ENCODE measurements at regions not wholly inside any gene's neighbourhood (a gene's known extent, or its start where the extent isn't known, plus 50 kb on each side); places are given as distances from the start of the nearest gene placed in this dataset.

DNA sequence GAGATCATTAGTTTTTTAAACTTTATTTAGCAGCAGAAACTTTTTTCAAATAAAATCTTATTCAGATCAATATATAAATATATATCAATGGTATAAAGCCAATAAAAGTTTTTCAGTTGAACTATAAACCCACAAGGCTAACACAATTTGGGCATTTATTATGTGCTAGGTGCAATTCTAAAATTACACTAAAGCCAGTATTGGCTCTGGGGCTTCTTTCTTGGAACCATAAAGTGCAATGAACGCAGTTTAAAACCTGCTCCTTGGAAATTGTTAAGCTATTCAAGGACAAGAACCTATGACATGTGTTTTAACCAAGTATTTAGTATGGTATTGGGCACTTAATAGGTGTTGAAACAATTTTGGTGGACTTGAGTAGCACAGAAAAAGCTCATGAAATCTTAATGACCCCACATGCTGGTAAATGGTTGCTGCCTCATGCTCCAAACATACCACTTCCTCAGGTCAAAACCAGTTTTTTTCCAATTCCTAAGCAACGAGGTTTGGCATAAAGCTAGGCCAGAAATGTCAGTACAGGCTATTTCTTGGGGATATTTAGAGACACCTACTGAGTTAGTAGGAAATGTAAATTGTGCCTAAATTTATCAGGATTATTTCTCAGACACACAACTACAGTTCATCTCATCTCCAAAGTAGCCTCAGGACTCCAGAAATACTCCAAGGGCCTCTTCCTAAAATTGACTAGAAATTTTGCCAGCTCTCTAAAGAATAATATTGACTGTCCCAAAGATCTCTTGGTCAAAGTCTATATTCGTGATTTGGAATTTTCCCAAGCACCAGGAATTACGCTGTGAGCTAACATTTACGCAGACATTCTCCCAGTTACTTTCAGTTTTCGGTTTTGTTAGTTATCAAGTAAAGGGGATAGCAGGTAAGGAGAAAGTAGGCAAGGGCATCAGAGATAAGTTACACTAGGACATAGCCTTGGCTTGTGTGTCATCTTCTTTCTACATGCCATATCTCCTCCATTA is 90.9 kb upstream of the LGSN start:
- H3K27me3 ChIP-seq: no peaks in the 10 kb centered on the region
- ATAC-seq: peak; percentile 69 to 83 (median 80)
- peak overlapping the region in 2 of 4 donors; percentile 7 to 64 for H3K27ac ChIP-seq
- TF ChIP-seq, protein P1, sequence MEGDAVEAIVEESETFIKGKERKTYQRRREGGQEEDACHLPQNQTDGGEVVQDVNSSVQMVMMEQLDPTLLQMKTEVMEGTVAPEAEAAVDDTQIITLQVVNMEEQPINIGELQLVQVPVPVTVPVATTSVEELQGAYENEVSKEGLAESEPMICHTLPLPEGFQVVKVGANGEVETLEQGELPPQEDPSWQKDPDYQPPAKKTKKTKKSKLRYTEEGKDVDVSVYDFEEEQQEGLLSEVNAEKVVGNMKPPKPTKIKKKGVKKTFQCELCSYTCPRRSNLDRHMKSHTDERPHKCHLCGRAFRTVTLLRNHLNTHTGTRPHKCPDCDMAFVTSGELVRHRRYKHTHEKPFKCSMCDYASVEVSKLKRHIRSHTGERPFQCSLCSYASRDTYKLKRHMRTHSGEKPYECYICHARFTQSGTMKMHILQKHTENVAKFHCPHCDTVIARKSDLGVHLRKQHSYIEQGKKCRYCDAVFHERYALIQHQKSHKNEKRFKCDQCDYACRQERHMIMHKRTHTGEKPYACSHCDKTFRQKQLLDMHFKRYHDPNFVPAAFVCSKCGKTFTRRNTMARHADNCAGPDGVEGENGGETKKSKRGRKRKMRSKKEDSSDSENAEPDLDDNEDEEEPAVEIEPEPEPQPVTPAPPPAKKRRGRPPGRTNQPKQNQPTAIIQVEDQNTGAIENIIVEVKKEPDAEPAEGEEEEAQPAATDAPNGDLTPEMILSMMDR (IDR thresholded peaks at IDR 0.05): no peak
- H3K4me3 ChIP-seq: no peak overlapping the region
- intact Hi-C loops (cut with DNase I): no loop called here
- peaks cover 0 to 6% (median 3%) of the 10 kb centered on the region in 3 donors for H3K4me1 ChIP-seq
- H3K9me3 ChIP-seq: no peaks in the 10 kb centered on the region
- 47 to 49% methylated on average over 6 of the region's 6 CpGs for WGBS, 2 donors
- H3K36me3 ChIP-seq: no peaks in the 10 kb centered on the region
- DNase-seq: no peak
- no peak for FAIRE-seq

DNA sequence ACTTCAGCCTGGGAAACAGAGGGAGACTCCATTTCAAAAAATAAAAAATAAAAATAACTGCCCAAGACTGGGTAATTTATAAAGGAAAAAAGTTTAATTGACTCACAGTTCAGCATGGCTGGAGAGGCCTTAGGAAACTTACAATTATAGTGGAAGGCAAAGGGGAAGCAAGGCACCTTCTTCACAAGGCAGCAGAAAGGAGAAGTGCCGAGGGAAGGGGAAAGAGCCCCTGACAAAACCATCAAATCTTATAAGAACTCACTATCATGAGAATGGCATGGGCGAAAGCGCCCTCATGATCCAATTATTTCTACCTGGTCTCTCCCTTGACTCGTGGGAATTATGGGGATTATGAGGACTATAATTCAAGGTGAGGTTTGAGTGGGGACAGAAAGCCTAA is 95.5 kb upstream of the LGSN start:
- no peak for ATAC-seq
- Histone ChIP-seq H3K36me3 (no peaks in the 10 kb centered on the region), H3K27me3 (no peaks in the 10 kb centered on the region), H3K4me3 (no peak overlapping the region), H3K9me3 (no peaks in the 10 kb centered on the region), H3K4me1 (peaks cover 0 to 3% (median 3%) of the 10 kb centered on the region in 3 donors), H3K27ac (no peak overlapping the region)
- WGBS, 2 donors: 94 to 96% methylated on average over 4 of the region's 4 CpGs
- TF ChIP-seq, protein P1 (IDR thresholded peaks at IDR 0.05): no peak
- DNase-seq: no peak
- FAIRE-seq: no peak
- intact Hi-C loops (cut with DNase I): no loop called here

DNA sequence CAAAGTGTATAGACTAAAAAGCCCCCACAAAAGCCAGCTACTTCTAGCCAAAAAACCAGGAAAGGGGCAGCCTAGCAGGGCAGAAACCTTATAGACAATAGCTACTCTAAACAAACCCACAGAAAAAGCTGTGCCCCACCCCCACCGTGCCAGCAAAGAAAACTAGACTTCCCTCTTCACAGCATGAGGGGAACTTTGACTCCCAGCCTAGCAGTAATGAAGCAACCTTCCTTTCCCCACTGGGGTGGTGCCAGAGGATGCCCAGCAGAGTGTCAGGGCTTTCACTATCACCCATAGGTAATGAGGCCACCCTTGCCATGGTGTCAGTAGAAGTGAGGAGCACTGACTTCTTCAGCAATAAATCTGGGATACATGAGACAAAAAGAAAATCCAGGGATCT is 99.0 kb upstream of the LGSN start:
- WGBS, 2 donors: 32 to 39% methylated on average over 1 of the region's 1 CpG

DNA sequence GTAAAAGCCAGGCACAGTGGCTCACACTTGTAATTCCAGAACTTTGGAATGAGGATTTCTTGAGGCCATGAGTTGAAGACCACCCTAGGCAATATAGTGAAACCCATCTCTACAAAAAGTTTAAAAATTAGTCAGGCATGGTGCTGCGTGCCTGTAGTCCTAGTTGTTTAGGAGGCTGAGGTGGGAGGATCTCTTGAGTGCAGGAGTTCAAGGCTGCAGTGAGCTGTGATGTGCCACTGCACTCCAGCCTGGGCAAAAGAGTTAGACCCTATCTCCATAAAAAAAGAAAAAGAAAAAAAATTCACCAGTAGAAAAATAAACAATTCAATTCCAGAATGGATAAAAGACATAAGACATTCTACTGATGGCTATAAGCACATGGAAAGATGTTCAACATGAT is 104.9 kb upstream of the LGSN start:
- 87 to 95% methylated on average over 1 of the region's 1 CpG for WGBS, 2 donors
- Histone ChIP-seq H3K4me3 (no peak overlapping the region), H3K9me3 (no peaks in the 10 kb centered on the region), H3K27me3 (no peaks in the 10 kb centered on the region), H3K4me1 (peaks cover 0 to 4% (median 0%) of the 10 kb centered on the region in 3 donors), H3K27ac (no peak overlapping the region), H3K36me3 (no peaks in the 10 kb centered on the region)
- intact Hi-C loops (cut with DNase I): no loop called here
- DNase-seq (no peak), ATAC-seq (no peak), FAIRE-seq (no peak)
- TF ChIP-seq, protein P1 (IDR thresholded peaks at IDR 0.05): no peak

More for the DNA sequence above, 99.0 kb upstream of the LGSN start:
- H3K4me1 ChIP-seq: no peaks in the 10 kb centered on the region
- no peak overlapping the region for H3K4me3 ChIP-seq
- DNase-seq (no peak), ATAC-seq (peak in 1 of 4 donors; percentile 58), FAIRE-seq (no peak)
- no peak overlapping the region for H3K27ac ChIP-seq
- no peaks in the 10 kb centered on the region for H3K9me3 ChIP-seq
- intact Hi-C loops (cut with DNase I): no loop called here
- TF ChIP-seq, protein P1 (IDR thresholded peaks at IDR 0.05): no peak
- no peaks in the 10 kb centered on the region for H3K27me3 ChIP-seq
- H3K36me3 ChIP-seq: no peaks in the 10 kb centered on the region

DNA sequence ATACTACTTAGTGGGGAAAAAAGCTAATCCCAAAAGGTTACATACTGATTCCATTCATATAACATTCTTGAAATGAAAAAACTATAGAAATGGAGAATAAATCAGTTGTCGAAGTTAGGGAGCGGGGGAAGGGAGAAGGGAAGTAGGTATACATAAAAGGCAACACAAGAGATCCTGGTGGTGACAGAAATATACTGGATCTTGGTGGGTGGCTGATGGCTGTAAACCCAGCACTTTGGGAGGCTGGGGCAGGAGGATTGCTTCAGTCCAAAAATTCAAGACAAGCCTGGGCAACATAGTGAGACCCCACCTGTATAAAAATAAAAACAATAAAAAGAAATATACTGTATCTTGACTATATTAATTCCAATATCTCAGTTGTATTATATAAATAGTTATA is 105.7 kb upstream of the LGSN start:
- ATAC-seq (no peak), DNase-seq (no peak), FAIRE-seq (no peak)
- TF ChIP-seq, protein P1 (IDR thresholded peaks at IDR 0.05): no peak
- intact Hi-C loops (cut with DNase I): no loop called here
- no peak overlapping the region for H3K4me3 ChIP-seq
- no peaks in the 10 kb centered on the region for H3K27me3 ChIP-seq
- no peaks in the 10 kb centered on the region for H3K9me3 ChIP-seq
- H3K4me1 ChIP-seq: peaks cover 0 to 4% (median 0%) of the 10 kb centered on the region in 3 donors
- no peak overlapping the region for H3K27ac ChIP-seq
- WGBS, 2 donors: 94 to 100% methylated on average over 2 of the region's 2 CpGs
- no peaks in the 10 kb centered on the region for H3K36me3 ChIP-seq

Data from pancreas (tissue), 10 donors.